C4-2B (cell line): ENCODE measurements at regions not wholly inside any gene's neighbourhood (a gene's known extent, or its start where the extent isn't known, plus 50 kb on each side); places are given as distances from the start of the nearest gene placed in this dataset.

Source experiments
- CTCF ChIP-seq: fragments of 450-650 bp; conservative IDR thresholded peaks from 2 replicates; pipeline ENCODE4 v1.5.1; 2017; ENCODE audit warnings: mild to moderate bottlenecking
- ZFX ChIP-seq: fragments of 450-650 bp; IDR thresholded peaks from 2 replicates; pipeline ENCODE4 v1.6.1; 2017

DNA sequence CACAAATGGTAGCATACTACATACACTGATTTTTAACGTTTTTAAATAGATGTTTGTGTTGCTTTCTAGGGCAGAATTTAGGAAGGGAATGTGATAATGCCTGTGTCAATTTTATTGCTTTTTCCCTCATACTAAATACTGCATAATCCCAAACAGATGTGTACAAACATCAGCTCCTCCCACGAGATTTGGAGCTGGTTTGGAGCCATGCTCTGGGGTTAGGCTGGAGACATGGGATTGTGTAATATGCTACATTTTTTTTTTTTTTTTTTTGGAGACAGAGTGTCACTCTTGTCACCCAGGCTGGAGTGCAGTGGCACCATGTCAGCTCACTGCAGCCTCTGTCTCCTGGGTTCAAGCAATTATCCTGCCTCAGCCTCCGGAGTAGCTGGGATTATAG lies 80.1 kb downstream of the EBLN2 start:
- TF ChIP-seq CTCF: no peak
- TF ChIP-seq ZFX: no peak
